ENCODE measurements at regions not wholly inside any gene's neighbourhood (a gene's known extent, or its start where the extent isn't known, plus 50 kb on each side); places are given as distances from the start of the nearest gene placed in this dataset.

GRCh38 chr4:146040623-146041022 lies 102.0 kb upstream of the ZNF827 start:
- 11 to 21% (median 21%) methylated on average over 1 of the region's 1 CpG for whole genome bisulfite sequencing, 3 donors
- ATAC-seq (no peak), DNase-seq (no peak)
- no peaks in the 10 kb centered on the region for H3K27me3 ChIP-seq (ENCODE audit: insufficient read depth in 3 of 3, low read length in 2 of 3)
- intact Hi-C loops (cut with DNase I) = no loop called here
- no peak overlapping the region for H3K4me3 ChIP-seq
- no peaks in the 10 kb centered on the region for H3K9me3 ChIP-seq
- H3K27ac ChIP-seq = no peak overlapping the region
- no peaks in the 10 kb centered on the region for H3K4me1 ChIP-seq
- H3K36me3 ChIP-seq (ENCODE audit: insufficient read depth in 1 of 2, low read depth in 1 of 2) = no peaks in the 10 kb centered on the region
- TF ChIP-seq CTCF (IDR thresholded peaks at IDR 0.05) = no peak

GRCh38 chr4:146033149-146033548 lies 94.5 kb upstream of the ZNF827 start:
- intact Hi-C loops (cut with DNase I) = no loop called here
- Histone ChIP-seq H3K4me1 (no peaks in the 10 kb centered on the region), H3K27me3 (ENCODE audit: insufficient read depth in 3 of 3, low read length in 2 of 3) (no peaks in the 10 kb centered on the region), H3K4me3 (no peak overlapping the region), H3K36me3 (ENCODE audit: insufficient read depth in 1 of 2, low read depth in 1 of 2) (no peaks in the 10 kb centered on the region), H3K9me3 (no peaks in the 10 kb centered on the region), H3K27ac (no peak overlapping the region)
- no peak for TF ChIP-seq CTCF (IDR thresholded peaks at IDR 0.05)
- ATAC-seq (no peak), DNase-seq (no peak)
- 10 to 21% (median 17%) methylated on average over 5 of the region's 5 CpGs for WGBS, 3 donors

DNA sequence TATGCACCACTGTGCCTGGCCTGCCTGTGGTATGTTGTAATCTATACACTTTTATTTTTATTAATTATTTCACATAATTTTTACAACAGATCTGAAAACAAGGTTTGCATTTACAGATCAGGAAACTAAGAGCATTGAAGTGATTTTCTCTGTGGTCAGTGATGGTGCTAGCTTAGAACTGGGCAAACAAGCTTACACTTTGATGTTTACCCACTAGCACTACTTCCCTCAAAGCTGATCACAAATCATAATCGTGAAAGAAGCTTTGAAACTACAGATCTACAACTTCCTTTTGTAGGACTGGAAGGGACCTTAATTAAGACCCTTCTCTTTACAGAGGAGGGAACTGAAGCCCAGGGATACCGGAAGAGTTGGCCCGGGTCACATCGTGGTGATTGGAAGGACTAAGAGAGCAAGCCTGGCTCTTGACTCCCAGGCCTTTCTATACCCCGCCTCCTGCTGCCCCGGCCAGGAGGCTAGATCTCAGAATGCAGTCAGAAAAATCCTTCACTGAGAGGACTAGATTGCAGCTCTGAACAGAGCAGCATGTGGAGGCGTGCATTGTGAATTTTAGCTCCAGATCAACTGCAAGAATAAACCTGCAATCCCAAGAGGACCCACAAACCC lies 93.7 kb upstream of the ZNF827 start:
- Histone ChIP-seq H3K9me3 (no peaks in the 10 kb centered on the region), H3K4me1 (no peaks in the 10 kb centered on the region), H3K36me3 (ENCODE audit: insufficient read depth in 1 of 2, low read depth in 1 of 2) (no peaks in the 10 kb centered on the region), H3K27me3 (ENCODE audit: insufficient read depth in 3 of 3, low read length in 2 of 3) (no peaks in the 10 kb centered on the region), H3K4me3 (no peak overlapping the region), H3K27ac (no peak overlapping the region)
- ATAC-seq = no peak
- no peak for DNase-seq
- TF ChIP-seq CTCF (IDR thresholded peaks at IDR 0.05) = no peak
- intact Hi-C loops (cut with DNase I) = no loop called here
- 45 to 51% (median 47%) methylated on average over 7 of the region's 7 CpGs for WGBS, 3 donors

- Histone ChIP-seq H3K36me3 (ENCODE audit: insufficient read depth in 1 of 2, low read depth in 1 of 2) (no peaks in the 10 kb centered on the region), H3K27ac (no peak overlapping the region), H3K27me3 (ENCODE audit: insufficient read depth in 3 of 3, low read length in 2 of 3) (no peaks in the 10 kb centered on the region), H3K4me1 (no peaks in the 10 kb centered on the region), H3K4me3 (no peak overlapping the region), H3K9me3 (no peaks in the 10 kb centered on the region)
- no peak for TF ChIP-seq CTCF (IDR thresholded peaks at IDR 0.05)
- WGBS, 3 donors = 37 to 38% (median 38%) methylated on average over 8 of the region's 8 CpGs
- DNase-seq (no peak), ATAC-seq (no peak)
- intact Hi-C loops (cut with DNase I) = no loop called here
Observed at GRCh38 chr4:146029939-146030710, 91.5 kb upstream of the ZNF827 start.

Data from psoas muscle (tissue), 7 donors.